Neural progenitor cell (in vitro differentiated cells): ENCODE measurements at regions not wholly inside any gene's neighbourhood (a gene's known extent, or its start where the extent isn't known, plus 50 kb on each side); places are given as distances from the start of the nearest gene placed in this dataset.

Experiments used
- CTCF ChIP-seq: fragments of 200-600 bp; sonication (generic); IDR thresholded peaks from 2 replicates; pipeline ENCODE4 v1.5.1; 2017; ENCODE audit warnings: antibody characterized with exemption, mild to moderate bottlenecking
- EZH2 ChIP-seq: fragments of 200-600 bp; sonication (generic); IDR thresholded peaks from 2 replicates; pipeline ENCODE4 v1.6.1; 2017; ENCODE audit warnings: antibody characterized with exemption, mild to moderate bottlenecking, moderate library complexity

GRCh38 chr1:197995408-197996258 is 78.5 kb downstream of the LHX9 start:
- TF ChIP-seq CTCF (no peak), EZH2 (no peak)
